GM10248 (cell line): ENCODE measurements at regions not wholly inside any gene's neighbourhood (a gene's known extent, or its start where the extent isn't known, plus 50 kb on each side); places are given as distances from the start of the nearest gene placed in this dataset.

Source experiments
- CTCF ChIA-PET: fragments of 300-600 bp; sonication (Branson Sonifier 250); formaldehyde crosslinking; extraction: SDS; loops from one replicate; lab custom pipeline; 2021; ENCODE audit warnings: antibody characterized with exemption; lab: Yijun Ruan, JAX
- POLR2A ChIA-PET: fragments of 350-650 bp; sonication (Branson Sonifier 250); formaldehyde crosslinking; extraction: SDS; loops from one replicate; lab custom pipeline; 2020; ENCODE audit warnings: antibody characterized with exemption; lab: Yijun Ruan, JAX
- DNase-seq: peaks from one replicate; pipeline ENCODE4 v3.0.0; 2012; ENCODE audit errors: extremely low spot score
- TF ChIP-seq, protein P1 (sequence below): IDR thresholded peaks from 2 replicates; pipeline ENCODE4 v1.5.1; 2012; ENCODE audit warnings: mild to moderate bottlenecking, low read depth; ENCODE audit errors: extremely low read depth, missing control alignments, control extremely low read depth

DNA sequence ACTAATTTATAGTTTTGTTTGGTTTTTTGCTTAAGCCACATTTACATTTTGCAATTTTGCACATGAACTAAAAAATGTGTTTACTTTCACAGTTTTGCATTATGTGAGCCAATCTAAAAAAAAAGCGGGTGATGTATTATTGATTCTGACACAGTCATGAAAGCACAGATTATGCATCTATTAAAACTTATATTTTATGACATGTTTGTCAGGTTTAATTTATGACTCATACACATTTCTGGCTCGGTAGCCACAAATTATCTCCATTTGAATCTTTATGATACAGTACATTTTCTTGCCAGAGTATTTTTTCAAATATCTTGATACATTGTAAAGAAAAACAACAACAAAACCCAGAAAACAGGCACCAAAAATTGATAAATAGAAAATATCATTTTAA, 280.4 kb upstream of the GRIP1 start:
- TF ChIP-seq, protein P1, sequence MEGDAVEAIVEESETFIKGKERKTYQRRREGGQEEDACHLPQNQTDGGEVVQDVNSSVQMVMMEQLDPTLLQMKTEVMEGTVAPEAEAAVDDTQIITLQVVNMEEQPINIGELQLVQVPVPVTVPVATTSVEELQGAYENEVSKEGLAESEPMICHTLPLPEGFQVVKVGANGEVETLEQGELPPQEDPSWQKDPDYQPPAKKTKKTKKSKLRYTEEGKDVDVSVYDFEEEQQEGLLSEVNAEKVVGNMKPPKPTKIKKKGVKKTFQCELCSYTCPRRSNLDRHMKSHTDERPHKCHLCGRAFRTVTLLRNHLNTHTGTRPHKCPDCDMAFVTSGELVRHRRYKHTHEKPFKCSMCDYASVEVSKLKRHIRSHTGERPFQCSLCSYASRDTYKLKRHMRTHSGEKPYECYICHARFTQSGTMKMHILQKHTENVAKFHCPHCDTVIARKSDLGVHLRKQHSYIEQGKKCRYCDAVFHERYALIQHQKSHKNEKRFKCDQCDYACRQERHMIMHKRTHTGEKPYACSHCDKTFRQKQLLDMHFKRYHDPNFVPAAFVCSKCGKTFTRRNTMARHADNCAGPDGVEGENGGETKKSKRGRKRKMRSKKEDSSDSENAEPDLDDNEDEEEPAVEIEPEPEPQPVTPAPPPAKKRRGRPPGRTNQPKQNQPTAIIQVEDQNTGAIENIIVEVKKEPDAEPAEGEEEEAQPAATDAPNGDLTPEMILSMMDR, result no peak
- ChIA-PET CTCF (interaction anchor here (1.5 kb wide), 1 partner anchor 12 kb away, joined by 5 read pairs; no protein-coding TSS in a partner anchor), POLR2A (no interaction called here)
- no peak for DNase-seq

DNA sequence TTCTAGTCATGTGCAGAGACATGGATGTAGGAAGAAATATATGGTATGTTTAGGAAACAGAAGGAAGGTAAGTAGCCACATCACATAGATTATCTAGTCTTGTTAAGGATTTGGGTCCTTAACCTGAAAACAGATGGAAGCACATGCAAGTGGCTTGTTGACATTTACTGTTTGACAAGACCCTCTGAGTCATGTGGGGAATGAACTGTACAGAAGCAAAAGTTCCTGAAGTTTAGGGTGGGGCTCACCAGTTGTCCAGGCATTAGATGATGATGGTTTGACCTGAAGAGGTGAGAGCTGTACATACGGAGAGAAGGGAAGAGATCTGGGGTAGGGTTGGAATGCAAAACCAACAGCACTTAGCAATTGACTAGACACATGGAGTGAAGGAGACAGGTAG, 281.1 kb upstream of the GRIP1 start:
- POLR2A ChIA-PET, result no interaction called here
- TF ChIP-seq, protein P1, result no peak

GRCh38 chr12:66960704-66961690, 282.1 kb upstream of the GRIP1 start:
- TF ChIP-seq, protein P1, result no peak
- ChIA-PET POLR2A (no interaction called here), CTCF (interaction anchor here (1.1 to 1.5 kb wide), 2 partner anchors 11 to 13 kb away, joined by 3 to 5 read pairs; no protein-coding TSS in a partner anchor)
- DNase-seq, result no peak

More for the DNA sequence above, 281.1 kb upstream of the GRIP1 start:
- no peak for DNase-seq
- CTCF ChIA-PET, result interaction anchor here (1.1 to 1.5 kb wide), 2 partner anchors 12 kb away, joined by 3 to 5 read pairs; no protein-coding TSS in a partner anchor

GRCh38 chr12:66962290-66962689, 283.4 kb upstream of the GRIP1 start:
- DNase-seq, result no peak
- CTCF ChIA-PET, result no interaction called here
- TF ChIP-seq, protein P1, result no peak
- POLR2A ChIA-PET, result no interaction called here

GRCh38 chr12:66963901-66964300, 285.0 kb upstream of the GRIP1 start:
- POLR2A ChIA-PET, result no interaction called here
- no peak for DNase-seq
- TF ChIP-seq, protein P1, result no peak
- CTCF ChIA-PET, result interaction anchor here (1.3 to 1.4 kb wide), 2 partner anchors 8 to 16 kb away, joined by 3 to 5 read pairs; no protein-coding TSS in a partner anchor

DNA sequence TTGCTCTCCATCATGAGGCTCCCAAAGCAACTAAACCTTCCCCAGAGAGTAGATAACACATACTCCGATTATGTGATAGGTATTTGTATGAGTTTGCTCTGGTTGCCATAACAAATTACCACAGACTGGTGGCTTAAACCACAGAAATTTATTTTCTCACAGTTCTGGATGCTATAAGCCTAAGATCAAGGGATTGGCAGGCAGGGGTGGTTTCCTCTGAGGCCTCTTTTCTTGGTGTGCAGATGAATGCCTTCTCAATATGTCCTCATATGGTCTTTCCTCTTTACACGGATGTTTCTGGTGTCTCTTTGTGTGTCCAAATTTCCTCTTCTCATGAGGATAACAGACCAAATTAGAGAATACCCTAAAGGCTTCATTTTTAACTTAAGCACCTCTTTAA, 285.8 kb upstream of the GRIP1 start:
- DNase-seq, result no peak
- ChIA-PET POLR2A (no interaction called here), CTCF (no interaction called here)
- TF ChIP-seq, protein P1, result no peak
